ENCODE measurements at regions not wholly inside any gene's neighbourhood (a gene's known extent, or its start where the extent isn't known, plus 50 kb on each side); places are given as distances from the start of the nearest gene placed in this dataset.

GRCh38 chr5:155252717-155253116 is 239.2 kb downstream of the KIF4B start:
- no peak for TF ChIP-seq JUND (IDR thresholded peaks at IDR 0.05)
- no peak for TF ChIP-seq EGR1 (IDR thresholded peaks at IDR 0.05; ENCODE audit: low read depth in 2 of 2)
- no peak for TF ChIP-seq RXRA (IDR thresholded peaks at IDR 0.05)
- no peak for TF ChIP-seq GABPA (IDR thresholded peaks at IDR 0.05 in 1 of 2, conservative IDR thresholded peaks at IDR 0.05 in 1 of 2)
- TF ChIP-seq HNF4G (IDR thresholded peaks at IDR 0.05), result no peak
- Histone ChIP-seq H3K36me3 (ENCODE audit: control insufficient read depth in 4 of 4, insufficient read depth in 3 of 4, low read depth in 1 of 4, low read length in 3 of 4) (no peaks in the 10 kb centered on the region), H3K4me3 (ENCODE audit: low read depth in 1 of 3, low read length in 3 of 3) (no peak overlapping the region), H3K4me1 (ENCODE audit: control insufficient read depth in 4 of 4, insufficient read depth in 4 of 4, low read length in 3 of 4) (no peaks in the 10 kb centered on the region), H3K27ac (ENCODE audit: low read depth in 1 of 2, low read length in 2 of 2) (no peak overlapping the region), H3K9me3 (ENCODE audit: control insufficient read depth in 4 of 4, low read length in 3 of 4) (no peaks in the 10 kb centered on the region), H3K27me3 (ENCODE audit: control insufficient read depth in 4 of 4, insufficient read depth in 4 of 4, low read length in 3 of 4) (no peaks in the 10 kb centered on the region), H3K9ac (ENCODE audit: low read depth in 1 of 2, low read length in 2 of 2) (no peak overlapping the region)
- 85% methylated on average over 3 of the region's 3 CpGs for WGBS
- no peak for DNase-seq (ENCODE audit: low spot score)

GRCh38 chr5:155254399-155254798 is 240.8 kb downstream of the KIF4B start:
- TF ChIP-seq NR2F2 (IDR thresholded peaks at IDR 0.05) (no peak), JUND (IDR thresholded peaks at IDR 0.05) (no peak), EGR1 (IDR thresholded peaks at IDR 0.05; ENCODE audit: low read depth in 2 of 2) (no peak), MAX (IDR thresholded peaks at IDR 0.05) (no peak), REST (IDR thresholded peaks at IDR 0.05) (no peak), YY1 (IDR thresholded peaks at IDR 0.05) (no peak), HNF4A (conservative IDR thresholded peaks at IDR 0.05) (no peak), CTCF (IDR thresholded peaks at IDR 0.05; ENCODE audit: low read depth, low read length, missing input control) (no peak), FOXA2 (IDR thresholded peaks at IDR 0.05) (no peak), FOXA1 (IDR thresholded peaks at IDR 0.05) (no peak), ZBTB33 (IDR thresholded peaks at IDR 0.05) (no peak), ATF3 (IDR thresholded peaks at IDR 0.05) (no peak), SP1 (IDR thresholded peaks at IDR 0.05) (no peak), HNF4G (IDR thresholded peaks at IDR 0.05) (no peak), RXRA (IDR thresholded peaks at IDR 0.05) (no peak), RAD21 (IDR thresholded peaks at IDR 0.05) (no peak), GABPA (IDR thresholded peaks at IDR 0.05 in 1 of 2, conservative IDR thresholded peaks at IDR 0.05 in 1 of 2) (no peak), TAF1 (conservative IDR thresholded peaks at IDR 0.05) (no peak)
- H3K4me1 ChIP-seq (ENCODE audit: control insufficient read depth in 4 of 4, insufficient read depth in 4 of 4, low read length in 3 of 4), result no peaks in the 10 kb centered on the region
- H3K27me3 ChIP-seq (ENCODE audit: control insufficient read depth in 4 of 4, insufficient read depth in 4 of 4, low read length in 3 of 4), result no peaks in the 10 kb centered on the region
- WGBS, result 52% methylated on average over 2 of the region's 2 CpGs
- H3K9me3 ChIP-seq (ENCODE audit: control insufficient read depth in 4 of 4, low read length in 3 of 4), result no peaks in the 10 kb centered on the region
- no peak for DNase-seq (ENCODE audit: low spot score)
- no peak overlapping the region for H3K9ac ChIP-seq (ENCODE audit: low read depth in 1 of 2, low read length in 2 of 2)
- H3K4me3 ChIP-seq (ENCODE audit: low read depth in 1 of 3, low read length in 3 of 3), result no peak overlapping the region
- H3K36me3 ChIP-seq (ENCODE audit: control insufficient read depth in 4 of 4, insufficient read depth in 3 of 4, low read depth in 1 of 4, low read length in 3 of 4), result no peaks in the 10 kb centered on the region
- no peak overlapping the region for H3K27ac ChIP-seq (ENCODE audit: low read depth in 1 of 2, low read length in 2 of 2)

Measured in liver (tissue), 8 donors.